IPS-NIHi7 (cell line): ENCODE measurements at regions not wholly inside any gene's neighbourhood (a gene's known extent, or its start where the extent isn't known, plus 50 kb on each side); places are given as distances from the start of the nearest gene placed in this dataset.
"Not testable (repeated sequence)": the region's sequence is repeated elsewhere in the genome, so short reads cannot be mapped to it uniquely, and the experiment has no call there.

Experiments
- DNase-seq: peaks from one replicate; pipeline ENCODE4 v3.0.0; 2012; ENCODE audit warnings: mixed read lengths; ENCODE audit errors: extremely low spot score

DNA sequence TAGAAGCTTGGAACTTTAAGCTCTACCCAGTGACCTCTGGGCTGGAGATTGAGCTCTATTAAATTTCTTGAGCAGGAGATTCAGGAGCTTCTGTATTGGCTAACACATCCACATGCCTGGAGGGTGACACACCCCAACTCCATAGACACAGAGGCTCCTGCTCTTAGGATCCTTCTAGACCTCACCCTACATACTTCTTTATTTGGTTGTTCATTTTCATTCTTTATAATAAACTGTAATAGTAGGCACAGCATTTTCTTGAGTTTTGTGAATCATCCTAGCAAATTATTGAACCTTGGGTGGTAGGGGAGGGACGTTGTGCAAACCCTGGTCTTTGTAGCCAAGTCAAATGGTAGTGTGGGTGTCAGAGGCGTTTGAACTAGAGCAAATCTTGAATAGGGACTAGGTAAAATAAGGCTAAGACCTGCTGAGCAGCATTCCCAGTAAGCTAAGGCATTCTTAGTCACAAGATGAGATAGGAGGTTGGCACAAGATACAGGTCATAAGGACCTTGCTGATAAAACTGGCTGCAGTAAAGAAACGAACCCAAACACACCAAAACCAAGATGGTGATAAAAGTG, 323.8 kb upstream of the GALNT5 start:
- no peak for DNase-seq

DNA sequence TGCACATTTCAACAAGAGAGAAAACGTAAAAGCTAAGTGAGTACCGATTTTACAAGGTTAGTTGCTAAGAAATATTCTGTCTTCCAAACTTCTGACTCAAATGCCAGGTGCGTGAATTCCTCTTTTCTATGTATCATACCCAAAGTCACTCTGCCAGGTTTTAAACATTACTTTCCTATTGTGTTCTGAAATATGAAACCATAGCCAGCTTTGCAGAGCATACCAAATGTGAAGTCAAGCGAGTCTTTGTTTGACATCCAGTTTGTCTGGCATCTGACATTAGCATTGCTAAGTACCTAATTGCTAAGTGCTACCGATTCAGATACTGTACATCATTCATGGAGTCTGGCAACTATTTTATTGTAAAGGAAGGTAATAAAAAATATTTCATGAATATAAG, 321.9 kb upstream of the GALNT5 start:
- DNase-seq = no peak

GRCh38 chr2:156937430-156937829, 320.1 kb upstream of the GALNT5 start:
- DNase-seq = no peak

- no peak for DNase-seq
Measured at GRCh38 chr2:156944871-156945270, 312.6 kb upstream of the GALNT5 start.

DNA sequence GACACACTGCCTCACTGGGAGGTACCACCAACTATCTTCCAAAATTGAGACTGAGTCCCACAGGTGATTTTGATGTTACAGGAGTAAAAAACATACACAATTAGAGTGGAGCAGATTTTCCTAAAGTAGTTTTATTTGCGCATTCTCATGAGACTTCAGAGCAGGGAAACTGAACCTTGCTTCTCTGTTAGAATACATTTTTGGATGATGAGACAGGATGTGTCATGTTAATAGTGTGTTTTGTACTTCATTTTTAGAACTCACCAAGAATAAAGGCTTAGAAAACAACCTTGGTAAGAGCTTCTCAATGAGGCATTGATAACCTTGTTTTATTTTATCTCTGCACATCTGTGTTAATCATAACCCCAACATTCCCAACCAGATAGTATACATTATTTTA, 310.2 kb upstream of the GALNT5 start:
- DNase-seq = no peak

GRCh38 chr2:156955701-156956100, 301.8 kb upstream of the GALNT5 start:
- no peak for DNase-seq

GRCh38 chr2:156956161-156956560, 301.3 kb upstream of the GALNT5 start:
- DNase-seq = no peak

- DNase-seq = no peak
Measured at GRCh38 chr2:156958374-156958773, 299.1 kb upstream of the GALNT5 start.

GRCh38 chr2:156959481-156959880, 298.0 kb upstream of the GALNT5 start:
- DNase-seq = no peak

GRCh38 chr2:156982615-156983014, 274.9 kb upstream of the GALNT5 start:
- DNase-seq = no peak

GRCh38 chr2:156986339-156986988, 271.0 kb upstream of the GALNT5 start:
- peak; percentile 17 for DNase-seq

- no peak for DNase-seq
Measured at GRCh38 chr2:156999661-157000060, 257.8 kb upstream of the GALNT5 start.

- no peak for DNase-seq
Measured at GRCh38 chr2:157004789-157005188, 252.7 kb upstream of the GALNT5 start.

DNA sequence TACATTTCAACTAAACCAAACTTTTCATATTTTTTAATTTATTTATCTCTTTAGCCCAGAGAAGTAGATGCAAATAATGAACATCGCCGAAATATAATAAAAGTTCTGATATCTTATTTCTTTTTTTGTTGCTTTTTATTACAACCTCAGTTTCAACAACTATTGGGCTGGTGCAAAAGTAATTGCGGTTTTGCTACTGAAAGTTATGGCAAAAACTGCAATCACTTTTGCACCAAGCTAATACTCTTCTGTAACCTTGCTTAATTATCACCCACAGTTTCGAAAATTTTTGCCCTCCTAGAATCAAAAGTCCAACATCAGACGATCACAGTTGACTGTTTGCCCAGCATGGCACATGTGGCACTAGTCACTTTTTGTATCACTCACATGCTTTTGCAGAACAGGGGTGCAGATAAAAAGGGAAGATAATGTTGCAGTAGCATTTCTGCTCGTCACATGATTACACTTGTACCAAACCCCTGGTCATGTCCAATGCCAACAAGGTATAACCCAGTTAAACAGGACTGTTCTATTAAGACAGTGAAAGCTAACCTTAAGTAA, 242.4 kb upstream of the GALNT5 start:
- no peak for DNase-seq

DNA sequence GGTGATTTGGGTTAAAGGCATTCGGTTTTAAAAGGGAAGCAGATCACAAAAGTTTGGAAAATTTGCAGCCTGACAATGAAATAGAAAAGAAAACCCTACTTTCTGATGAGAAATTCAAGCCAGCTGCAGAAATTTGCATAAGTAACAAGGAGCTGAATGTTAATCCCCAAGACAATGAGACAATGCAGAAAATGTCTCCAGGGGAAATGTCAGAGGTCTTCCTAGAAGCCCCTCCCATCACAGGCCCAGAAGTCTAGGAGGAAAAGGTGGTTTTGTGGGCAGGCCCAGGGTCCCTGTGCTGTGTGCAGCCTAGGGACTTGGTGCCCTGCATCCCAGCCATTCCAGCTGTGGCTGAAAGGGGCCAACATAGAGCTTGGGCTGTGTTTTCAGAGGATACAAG, 234.2 kb upstream of the GALNT5 start:
- DNase-seq = not testable (repeated sequence)

- no peak for DNase-seq
Measured at GRCh38 chr2:157024129-157024528, 233.4 kb upstream of the GALNT5 start.

- no peak for DNase-seq
Measured at GRCh38 chr2:157032017-157032416, 225.5 kb upstream of the GALNT5 start.

- no peak for DNase-seq
Measured at GRCh38 chr2:157036726-157037125, 220.8 kb upstream of the GALNT5 start.

- DNase-seq = no peak
Measured at GRCh38 chr2:157043786-157044185, 213.7 kb upstream of the GALNT5 start.

GRCh38 chr2:157046396-157046795, 211.1 kb upstream of the GALNT5 start:
- DNase-seq = no peak

DNA sequence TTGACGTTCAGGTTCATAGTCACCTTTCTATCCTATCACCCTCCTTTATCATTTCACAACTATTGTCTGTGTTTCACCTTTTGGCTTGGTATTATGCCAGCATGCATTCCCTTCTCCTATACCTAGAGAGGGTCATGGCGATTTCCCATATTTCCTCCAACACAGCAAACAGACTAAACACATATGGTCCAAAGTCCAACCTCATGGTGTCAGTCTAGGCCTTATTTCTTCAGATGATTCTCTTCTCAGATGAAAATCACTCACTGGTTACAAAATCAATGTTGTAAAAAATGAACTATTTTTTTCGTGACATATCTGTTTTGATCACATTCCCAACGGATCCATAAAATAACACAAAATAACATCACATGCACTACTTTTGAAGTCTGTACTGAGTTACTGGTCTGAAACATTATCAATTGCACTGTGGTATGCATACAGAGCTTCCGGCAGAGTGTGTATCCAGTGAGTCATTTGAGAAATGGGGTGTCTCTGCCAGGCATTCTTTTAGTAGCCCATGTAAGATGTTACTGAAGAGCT, 204.8 kb upstream of the GALNT5 start:
- no peak for DNase-seq

DNA sequence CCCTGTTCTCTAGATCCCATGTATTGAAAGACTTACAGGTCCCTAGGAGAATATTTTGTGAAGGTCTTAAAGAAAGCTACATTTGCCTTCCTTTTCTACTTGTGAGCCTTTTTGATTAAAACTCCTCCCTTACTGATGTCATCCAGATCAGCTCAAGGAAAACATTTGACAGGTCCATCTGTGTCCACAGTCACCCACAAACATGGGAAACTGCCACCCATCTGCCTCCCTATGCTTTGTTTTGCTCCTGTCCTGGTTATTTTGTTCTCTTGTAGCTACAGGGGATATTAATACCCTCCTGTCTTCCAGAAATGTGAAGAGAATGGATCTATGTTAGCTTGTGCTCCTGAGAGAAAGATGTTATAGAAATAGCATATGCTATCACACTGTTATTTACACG, 203.6 kb upstream of the GALNT5 start:
- no peak for DNase-seq

- DNase-seq = no peak
Measured at GRCh38 chr2:157055660-157056199, 201.8 kb upstream of the GALNT5 start.
